HG03575 (cell line): ENCODE measurements at regions not wholly inside any gene's neighbourhood (a gene's known extent, or its start where the extent isn't known, plus 50 kb on each side); places are given as distances from the start of the nearest gene placed in this dataset.

Experiments
- ATAC-seq: cut with Tn5 transposase; IDR thresholded peaks from one replicate; pipeline ENCODE4 v1.9.1; 2021; ENCODE audit not compliant: unreplicated experiment, insufficient number of reproducible peaks, low FRiP score; ENCODE audit errors: extremely low read depth

DNA sequence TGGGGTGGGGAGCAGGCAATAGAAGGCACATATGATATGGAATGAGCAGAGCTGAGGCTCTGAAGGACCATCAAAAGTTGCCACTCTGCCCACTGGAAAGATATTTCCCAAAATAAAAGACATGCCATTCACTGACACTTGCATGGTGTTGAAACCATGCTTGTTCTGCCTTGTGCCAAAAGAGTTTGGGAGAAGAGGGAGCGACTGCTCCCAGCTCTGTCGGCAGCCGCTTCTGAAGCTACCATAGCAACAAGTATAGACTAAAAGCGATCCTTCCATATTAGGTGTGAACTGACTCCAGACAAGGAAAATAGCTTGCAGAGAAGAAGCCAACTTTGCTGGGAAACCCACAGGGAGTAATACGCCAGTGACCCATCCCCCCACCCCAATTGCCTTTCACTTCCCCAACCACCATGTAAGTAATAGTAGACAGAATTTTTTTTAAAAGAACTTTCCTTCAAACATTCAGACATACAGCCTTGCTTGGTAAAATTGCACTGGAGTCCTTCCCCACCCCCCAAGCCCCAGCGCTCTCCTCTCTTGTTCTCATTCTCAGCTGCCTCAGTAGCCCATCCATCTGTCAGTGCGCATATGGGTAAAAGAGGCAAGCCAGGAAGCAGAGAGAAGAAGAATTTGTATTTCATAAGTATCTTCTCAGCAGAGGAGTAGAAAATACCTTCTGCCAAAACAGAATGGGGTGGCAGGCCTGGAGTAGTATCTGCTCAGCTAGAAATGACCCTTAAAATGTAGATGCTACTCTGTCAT is 263.7 kb downstream of the OMA1 start:
- no peak for ATAC-seq

GRCh38 chr1:58266242-58266641 is 280.3 kb downstream of the OMA1 start:
- no peak for ATAC-seq

- ATAC-seq: no peak
Measured at GRCh38 chr1:58264462-58264861, 282.1 kb downstream of the OMA1 start.

DNA sequence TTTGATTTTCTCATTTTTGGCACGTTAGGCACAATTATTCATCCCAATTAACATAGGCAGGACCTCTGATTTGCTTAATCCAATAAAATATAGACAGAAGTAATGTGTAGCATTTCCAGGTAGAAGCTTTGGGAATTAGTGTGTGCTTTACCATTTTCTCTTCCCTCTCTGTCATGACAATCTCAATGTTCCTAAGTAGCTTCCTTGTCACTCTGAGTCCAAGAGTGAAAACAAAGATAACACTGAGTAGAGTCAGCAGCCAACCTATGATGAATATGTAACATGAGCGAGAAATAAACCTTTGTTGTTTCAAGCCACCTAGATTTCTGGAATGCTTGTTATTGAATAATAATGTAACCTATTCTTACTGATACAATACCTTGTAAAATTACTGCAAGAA is 283.8 kb downstream of the OMA1 start:
- ATAC-seq: no peak

DNA sequence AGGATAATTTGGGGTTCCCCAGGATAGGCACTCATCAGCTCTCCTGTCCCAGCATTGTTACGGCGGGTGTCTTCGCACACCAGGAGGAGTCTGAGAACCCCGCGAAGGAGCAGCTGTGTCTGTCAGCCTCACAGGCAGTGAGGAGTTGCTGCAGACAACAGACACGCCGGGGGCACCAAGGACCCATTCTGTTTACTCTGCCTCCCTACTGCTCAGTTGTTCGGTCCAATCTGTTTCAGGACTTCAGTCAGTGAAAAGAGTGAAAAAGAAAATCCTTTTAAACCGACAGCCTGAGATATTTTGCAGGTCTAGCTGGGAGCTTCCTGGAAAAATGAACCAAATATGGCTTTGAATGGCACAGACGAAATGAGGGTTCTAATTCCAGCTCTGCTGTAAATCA is 288.4 kb downstream of the OMA1 start:
- ATAC-seq: no peak

DNA sequence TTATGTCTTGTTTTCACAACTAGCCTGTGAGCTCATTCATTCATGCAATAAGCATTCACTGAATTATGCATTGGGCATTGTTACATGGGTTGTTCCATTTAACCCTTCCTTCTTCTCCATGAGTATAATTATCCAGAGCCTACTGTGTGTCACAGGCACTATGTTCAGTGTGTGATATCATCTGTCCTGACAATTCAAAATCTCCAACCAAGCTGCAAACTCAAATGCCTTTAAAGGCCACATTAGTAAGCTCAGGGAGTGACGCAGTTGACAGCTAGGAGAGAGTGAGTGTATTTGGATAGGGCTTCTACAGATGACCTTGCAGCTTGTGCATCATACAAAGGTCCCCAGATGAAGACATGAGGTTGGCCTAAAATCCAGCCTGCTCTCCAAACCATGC is 289.5 kb downstream of the OMA1 start:
- ATAC-seq: no peak

- no peak for ATAC-seq
Measured at GRCh38 chr1:58256546-58256945, 290.0 kb downstream of the OMA1 start.

- ATAC-seq: no peak
Measured at GRCh38 chr1:58256041-58256440, 290.5 kb downstream of the OMA1 start.

- ATAC-seq: no peak
Measured at GRCh38 chr1:58255192-58255591, 291.3 kb downstream of the OMA1 start.

GRCh38 chr1:58251430-58252073 is 295.0 kb downstream of the OMA1 start:
- ATAC-seq: no peak

- no peak for ATAC-seq
Measured at GRCh38 chr1:58250587-58250948, 296.0 kb downstream of the OMA1 start.

GRCh38 chr1:58249737-58250586 is 296.6 kb downstream of the OMA1 start:
- ATAC-seq: no peak

DNA sequence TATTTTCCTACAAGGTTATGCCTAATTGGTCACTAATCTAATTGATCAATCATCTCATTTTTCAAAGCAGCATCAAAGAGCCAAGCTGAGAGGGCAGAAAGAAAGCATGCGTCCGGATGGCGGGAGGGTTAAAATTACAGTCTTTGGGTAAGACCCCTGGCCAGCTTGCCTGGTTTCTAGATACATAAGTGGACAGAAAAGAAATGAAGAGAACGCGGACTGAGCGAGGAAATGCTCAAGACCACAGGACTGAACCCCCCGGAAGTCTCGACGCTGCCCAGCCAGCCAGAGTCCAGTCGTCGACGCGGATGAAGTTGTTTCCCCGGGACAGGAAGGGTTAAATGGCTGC is 297.2 kb downstream of the OMA1 start:
- no peak for ATAC-seq

GRCh38 chr1:58248791-58249190 is 297.7 kb downstream of the OMA1 start:
- ATAC-seq: no peak

DNA sequence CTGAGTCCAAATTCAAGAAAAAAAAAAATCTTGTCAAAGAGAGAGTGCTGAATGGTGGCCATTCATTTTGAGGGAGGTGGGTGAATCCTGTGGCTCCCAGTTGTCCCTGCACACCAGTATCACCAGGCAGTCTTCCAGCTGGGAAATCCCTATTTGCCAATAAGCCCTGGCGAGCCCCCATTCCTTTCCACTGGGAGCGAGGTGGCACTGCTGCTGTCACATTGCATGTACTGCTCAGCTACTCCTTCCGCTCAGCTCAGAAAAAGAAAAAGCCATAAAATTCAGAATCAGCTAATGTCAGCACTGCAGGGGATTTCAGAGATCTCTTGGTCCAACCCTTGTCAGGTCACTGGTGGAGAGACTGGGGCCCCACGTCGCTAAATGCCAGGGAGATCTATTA is 298.5 kb downstream of the OMA1 start:
- no peak for ATAC-seq

- no peak for ATAC-seq
Measured at GRCh38 chr1:58246549-58246948, 300.0 kb downstream of the OMA1 start.

GRCh38 chr1:58244872-58245271 is 301.7 kb downstream of the OMA1 start:
- no peak for ATAC-seq

DNA sequence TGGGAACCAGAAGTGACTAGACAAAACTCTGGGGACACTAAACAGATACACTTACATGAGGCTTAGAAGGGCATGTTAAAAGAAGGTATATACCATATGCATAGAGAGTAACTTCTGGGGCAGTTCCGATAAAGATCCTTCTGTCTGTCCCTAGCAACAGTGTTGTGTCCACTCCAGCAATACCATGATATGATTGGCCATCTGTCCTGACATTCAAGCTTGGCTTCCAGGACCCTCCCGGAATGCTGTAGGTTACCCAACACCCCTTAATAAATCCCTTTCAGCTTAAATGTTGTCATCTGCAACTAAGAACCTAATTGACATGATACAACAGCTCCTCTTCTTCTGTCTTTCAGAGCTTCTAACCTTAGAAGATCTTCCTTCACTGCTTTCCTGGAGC is 307.7 kb downstream of the OMA1 start:
- ATAC-seq: no peak

DNA sequence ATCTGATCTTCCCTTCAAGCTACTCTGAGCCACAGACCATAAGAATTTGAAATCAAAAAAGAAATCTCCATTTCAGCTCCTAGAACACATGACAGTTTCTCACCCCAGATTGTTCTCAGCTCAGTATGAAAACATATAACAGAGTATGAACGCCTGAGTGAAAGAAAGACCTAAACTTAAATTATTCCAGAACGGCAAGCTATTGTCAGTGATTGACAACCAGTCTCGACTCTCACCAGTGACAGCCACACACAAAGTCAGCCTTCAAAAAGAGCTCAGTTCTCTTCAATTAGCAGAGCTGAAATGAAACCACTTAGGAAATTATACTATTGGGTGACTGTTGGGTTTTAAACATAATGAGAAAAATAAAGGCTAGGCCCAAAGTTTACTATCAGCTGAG is 312.8 kb downstream of the OMA1 start:
- no peak for ATAC-seq

DNA sequence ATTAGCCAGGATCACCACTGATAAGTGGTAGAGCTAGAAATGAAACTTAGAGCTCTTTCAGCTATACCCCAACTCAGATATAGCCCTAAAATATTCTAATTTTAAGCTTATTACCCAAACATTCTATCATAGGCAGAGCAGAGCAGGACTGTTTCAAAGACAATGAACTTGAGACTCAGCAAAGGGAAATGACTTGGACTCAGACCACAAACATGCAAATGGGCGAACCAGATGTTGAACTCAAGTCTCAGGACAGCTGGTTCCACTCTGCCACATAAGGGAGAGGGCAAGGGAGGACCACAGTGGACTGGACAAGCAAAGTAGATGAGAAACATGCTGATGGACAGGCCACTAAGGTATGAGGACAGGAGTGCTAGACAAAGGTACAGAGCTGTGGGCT is 315.3 kb downstream of the OMA1 start:
- ATAC-seq: no peak
